ENCODE measurements at regions not wholly inside any gene's neighbourhood (a gene's known extent, or its start where the extent isn't known, plus 50 kb on each side); places are given as distances from the start of the nearest gene placed in this dataset.

GRCh38 chr9:92185096-92185495, 69.9 kb upstream of the SPTLC1 start:
- no peaks in the 10 kb centered on the region for H3K4me1 ChIP-seq (ENCODE audit: control insufficient read depth, insufficient read depth, low read length)
- H3K27ac ChIP-seq (ENCODE audit: low read length) = no peak overlapping the region
- no peaks in the 10 kb centered on the region for H3K9me3 ChIP-seq (ENCODE audit: control insufficient read depth, low read length)
- H3K27me3 ChIP-seq (ENCODE audit: control insufficient read depth, insufficient read depth) = no peaks in the 10 kb centered on the region
- intact Hi-C loops (cut with DNase I) = no loop called here
- no peak overlapping the region for H3K4me3 ChIP-seq (ENCODE audit: low read length)
- ATAC-seq (no peak), DNase-seq (no peak)
- 86% methylated on average over 9 of the region's 9 CpGs for WGBS

- 82% methylated on average over 1 of the region's 1 CpG for WGBS
Measured at GRCh38 chr9:92184041-92184564, 68.9 kb upstream of the SPTLC1 start.

GRCh38 chr9:92183449-92183848, 68.2 kb upstream of the SPTLC1 start:
- Histone ChIP-seq H3K4me3 (ENCODE audit: low read length) (no peak overlapping the region), H3K27me3 (ENCODE audit: control insufficient read depth, insufficient read depth) (no peaks in the 10 kb centered on the region), H3K27ac (ENCODE audit: low read length) (no peak overlapping the region), H3K4me1 (ENCODE audit: control insufficient read depth, insufficient read depth, low read length) (no peaks in the 10 kb centered on the region), H3K9me3 (ENCODE audit: control insufficient read depth, low read length) (no peaks in the 10 kb centered on the region)
- 52% methylated on average over 5 of the region's 5 CpGs for WGBS
- ATAC-seq = no peak
- DNase-seq = no peak
- intact Hi-C loops (cut with DNase I) = no loop called here

More at GRCh38 chr9:92184041-92184564, 68.9 kb upstream of the SPTLC1 start:
- Histone ChIP-seq H3K4me3 (ENCODE audit: low read length) (no peak overlapping the region), H3K4me1 (ENCODE audit: control insufficient read depth, insufficient read depth, low read length) (no peaks in the 10 kb centered on the region), H3K27me3 (ENCODE audit: control insufficient read depth, insufficient read depth) (no peaks in the 10 kb centered on the region), H3K9me3 (ENCODE audit: control insufficient read depth, low read length) (no peaks in the 10 kb centered on the region), H3K27ac (ENCODE audit: low read length) (no peak overlapping the region)
- no peak for ATAC-seq
- DNase-seq = no peak
- intact Hi-C loops (cut with DNase I) = no loop called here

- intact Hi-C loops (cut with DNase I) = no loop called here
- no peak for ATAC-seq
- no peaks in the 10 kb centered on the region for H3K27me3 ChIP-seq (ENCODE audit: control insufficient read depth, insufficient read depth)
- no peak overlapping the region for H3K4me3 ChIP-seq (ENCODE audit: low read length)
- H3K4me1 ChIP-seq (ENCODE audit: control insufficient read depth, insufficient read depth, low read length) = no peaks in the 10 kb centered on the region
- no peak for DNase-seq
- WGBS = 67% methylated on average over 4 of the region's 4 CpGs
- H3K9me3 ChIP-seq (ENCODE audit: control insufficient read depth, low read length) = no peaks in the 10 kb centered on the region
- no peak overlapping the region for H3K27ac ChIP-seq (ENCODE audit: low read length)
Measured at GRCh38 chr9:92181296-92181695, 66.1 kb upstream of the SPTLC1 start.

GRCh38 chr9:92180669-92181181, 65.5 kb upstream of the SPTLC1 start:
- no peak for DNase-seq

GRCh38 chr9:92180002-92180400, 64.8 kb upstream of the SPTLC1 start:
- no peaks in the 10 kb centered on the region for H3K4me1 ChIP-seq (ENCODE audit: control insufficient read depth, insufficient read depth, low read length)
- no peak overlapping the region for H3K4me3 ChIP-seq (ENCODE audit: low read length)
- H3K27me3 ChIP-seq (ENCODE audit: control insufficient read depth, insufficient read depth) = no peaks in the 10 kb centered on the region
- ATAC-seq (no peak), DNase-seq (no peak)
- 92% methylated on average over 3 of the region's 3 CpGs for WGBS
- intact Hi-C loops (cut with DNase I) = no loop called here
- no peak overlapping the region for H3K27ac ChIP-seq (ENCODE audit: low read length)
- no peaks in the 10 kb centered on the region for H3K9me3 ChIP-seq (ENCODE audit: control insufficient read depth, low read length)

More at GRCh38 chr9:92180669-92181181, 65.5 kb upstream of the SPTLC1 start:
- intact Hi-C loops (cut with DNase I) = no loop called here
- Histone ChIP-seq H3K4me1 (ENCODE audit: control insufficient read depth, insufficient read depth, low read length) (no peaks in the 10 kb centered on the region), H3K27me3 (ENCODE audit: control insufficient read depth, insufficient read depth) (no peaks in the 10 kb centered on the region), H3K27ac (ENCODE audit: low read length) (no peak overlapping the region), H3K9me3 (ENCODE audit: control insufficient read depth, low read length) (no peaks in the 10 kb centered on the region), H3K4me3 (ENCODE audit: low read length) (no peak overlapping the region)
- WGBS = 56% methylated on average over 7 of the region's 7 CpGs
- ATAC-seq = no peak

- intact Hi-C loops (cut with DNase I) = no loop called here
- WGBS = 90% methylated on average over 11 of the region's 11 CpGs
Measured at GRCh38 chr9:92179286-92180001, 64.2 kb upstream of the SPTLC1 start.

GRCh38 chr9:92177591-92177990, 62.4 kb upstream of the SPTLC1 start:
- intact Hi-C loops (cut with DNase I) = no loop called here
- WGBS = 80% methylated on average over 5 of the region's 5 CpGs
- ATAC-seq = no peak

More at GRCh38 chr9:92179286-92180001, 64.2 kb upstream of the SPTLC1 start:
- Histone ChIP-seq H3K9me3 (ENCODE audit: control insufficient read depth, low read length) (no peaks in the 10 kb centered on the region), H3K4me1 (ENCODE audit: control insufficient read depth, insufficient read depth, low read length) (no peaks in the 10 kb centered on the region), H3K4me3 (ENCODE audit: low read length) (no peak overlapping the region), H3K27me3 (ENCODE audit: control insufficient read depth, insufficient read depth) (no peaks in the 10 kb centered on the region), H3K27ac (ENCODE audit: low read length) (no peak overlapping the region)
- DNase-seq (no peak), ATAC-seq (no peak)

GRCh38 chr9:92176800-92177185, 61.6 kb upstream of the SPTLC1 start:
- no peaks in the 10 kb centered on the region for H3K9me3 ChIP-seq (ENCODE audit: control insufficient read depth, low read length)
- ATAC-seq (no peak), DNase-seq (no peak)
- H3K27me3 ChIP-seq (ENCODE audit: control insufficient read depth, insufficient read depth) = no peaks in the 10 kb centered on the region
- intact Hi-C loops (cut with DNase I) = no loop called here
- H3K4me1 ChIP-seq (ENCODE audit: control insufficient read depth, insufficient read depth, low read length) = no peaks in the 10 kb centered on the region
- H3K27ac ChIP-seq (ENCODE audit: low read length) = no peak overlapping the region
- WGBS = 91% methylated on average over 5 of the region's 5 CpGs
- no peak overlapping the region for H3K4me3 ChIP-seq (ENCODE audit: low read length)

More at GRCh38 chr9:92177591-92177990, 62.4 kb upstream of the SPTLC1 start:
- H3K4me3 ChIP-seq (ENCODE audit: low read length) = no peak overlapping the region
- DNase-seq = no peak
- H3K9me3 ChIP-seq (ENCODE audit: control insufficient read depth, low read length) = no peaks in the 10 kb centered on the region
- H3K4me1 ChIP-seq (ENCODE audit: control insufficient read depth, insufficient read depth, low read length) = no peaks in the 10 kb centered on the region
- no peak overlapping the region for H3K27ac ChIP-seq (ENCODE audit: low read length)
- H3K27me3 ChIP-seq (ENCODE audit: control insufficient read depth, insufficient read depth) = no peaks in the 10 kb centered on the region

- Histone ChIP-seq H3K4me1 (ENCODE audit: control insufficient read depth, insufficient read depth, low read length) (no peaks in the 10 kb centered on the region), H3K9me3 (ENCODE audit: control insufficient read depth, low read length) (no peaks in the 10 kb centered on the region), H3K27me3 (ENCODE audit: control insufficient read depth, insufficient read depth) (no peaks in the 10 kb centered on the region), H3K27ac (ENCODE audit: low read length) (no peak overlapping the region), H3K4me3 (ENCODE audit: low read length) (no peak overlapping the region)
- WGBS = 85% methylated on average over 9 of the region's 9 CpGs
- intact Hi-C loops (cut with DNase I) = no loop called here
- ATAC-seq = no peak
- DNase-seq = no peak
Measured at GRCh38 chr9:92176068-92176799, 61.0 kb upstream of the SPTLC1 start.

GRCh38 chr9:92175441-92175840, 60.2 kb upstream of the SPTLC1 start:
- ATAC-seq (no peak), DNase-seq (no peak)
- Histone ChIP-seq H3K27ac (ENCODE audit: low read length) (no peak overlapping the region), H3K9me3 (ENCODE audit: control insufficient read depth, low read length) (no peaks in the 10 kb centered on the region), H3K27me3 (ENCODE audit: control insufficient read depth, insufficient read depth) (no peaks in the 10 kb centered on the region), H3K4me3 (ENCODE audit: low read length) (no peak overlapping the region), H3K4me1 (ENCODE audit: control insufficient read depth, insufficient read depth, low read length) (no peaks in the 10 kb centered on the region)
- intact Hi-C loops (cut with DNase I) = no loop called here
- WGBS = 90% methylated on average over 2 of the region's 2 CpGs
